Upper lobe of left lung (tissue), 6 donors: ENCODE measurements at regions not wholly inside any gene's neighbourhood (a gene's known extent, or its start where the extent isn't known, plus 50 kb on each side); places are given as distances from the start of the nearest gene placed in this dataset.

ENCODE experiments used
- ATAC-seq, 2 donors: fragments of 200-7000 bp; cut with Tn5 transposase; one replicate each; pipeline ENCODE4 v1.9.1; 2022; ENCODE audit warnings: mild to moderate bottlenecking in 2 of 2, moderate library complexity in 2 of 2; ENCODE audit not compliant: low FRiP score in 2 of 2
- DNase-seq, 2 donors: peaks; one replicate each; pipeline ENCODE4 v3.0.0-alpha.2; 2019 to 2020
- H3K27ac ChIP-seq, 4 donors: fragments of 200-600 bp; sonication (generic); one replicate each; pipeline ENCODE4 v1.5.1; 2016 to 2019
- H3K27me3 ChIP-seq, 4 donors: fragments of 200-600 bp; sonication (generic); one replicate each; pipeline ENCODE4 v1.5.1; 2017 to 2019
- H3K36me3 ChIP-seq, 4 donors: fragments of 200-600 bp; sonication (generic); one replicate each; pipeline ENCODE4 v1.5.1; 2016 to 2019
- H3K4me1 ChIP-seq, 4 donors: fragments of 200-600 bp; sonication (generic); one replicate each; pipeline ENCODE4 v1.5.1; 2018 to 2019
- H3K4me3 ChIP-seq, 4 donors: fragments of 200-600 bp; sonication (generic); one replicate each; pipeline ENCODE4 v1.5.1; 2017 to 2019; ENCODE audit warnings: mild to moderate bottlenecking in 2 of 4, moderate library complexity in 1 of 4
- H3K9me3 ChIP-seq, 4 donors: fragments of 200-600 bp; sonication (generic); one replicate each; pipeline ENCODE4 v1.5.1; 2018 to 2019
- CTCF ChIP-seq, 6 experiments: fragments of 450-650 bp in 4 of 6; fragments of 200-600 bp in 2 of 6; sonication (generic) in 2 of 6; IDR thresholded peaks; one replicate each; pipeline ENCODE4 v1.5.1; 2016 to 2019; ENCODE audit warnings: antibody characterized with exemption in 6 of 6
- EP300 ChIP-seq, 4 donors: sonication (generic); formaldehyde crosslinking; IDR thresholded peaks; one replicate each; pipeline ENCODE4 v1.5.1; 2017; ENCODE audit warnings: antibody characterized with exemption in 4 of 4, control low read depth in 2 of 4
- POLR2A ChIP-seq, 4 donors: fragments of 450-650 bp; IDR thresholded peaks; one replicate each; pipeline ENCODE4 v1.5.1; 2016 to 2017; ENCODE audit warnings: antibody characterized with exemption in 4 of 4, mild to moderate bottlenecking in 2 of 4
- POLR2AphosphoS5 ChIP-seq, 2 donors: sonication (generic); formaldehyde crosslinking; IDR thresholded peaks; one replicate each; pipeline ENCODE4 v1.5.1; 2017; ENCODE audit warnings: antibody characterized with exemption in 2 of 2
- WGBS, 2 donors: methylation state at CpG; one replicate each; pipeline ENCODE4 v1.1.5; 2017 to 2018; 5-methylcytosine and 5-hydroxymethylcytosine counted together
- donor health status: DM: no; HTN: no; CAD: no; lungs with moderate emphysema.
- donor health status: DM: no; HTN: yes; CAD: no; lungs with severe emphysema.

- H3K36me3 ChIP-seq, result no peaks in the 10 kb centered on the region
- DNase-seq, result no peak
- H3K27me3 ChIP-seq, result no peaks in the 10 kb centered on the region
- TF ChIP-seq CTCF (IDR thresholded peaks at IDR 0.05), result no peak
- no peak for TF ChIP-seq EP300 (IDR thresholded peaks at IDR 0.05)
- no peak for TF ChIP-seq POLR2A (IDR thresholded peaks at IDR 0.05)
- no peak for TF ChIP-seq POLR2AphosphoS5 (IDR thresholded peaks at IDR 0.05)
- H3K4me1 ChIP-seq, result no peaks in the 10 kb centered on the region
- H3K9me3 ChIP-seq, result no peaks in the 10 kb centered on the region
- H3K27ac ChIP-seq, result no peak overlapping the region
- H3K4me3 ChIP-seq, result peak overlapping the region in 1 of 4 donors; percentile 17
- peak in 1 of 2 donors; percentile 51 for ATAC-seq
- 46 to 53% methylated on average over 13 of the region's 13 CpGs for WGBS, 2 donors
Observed at GRCh38 chr5:159864885-159865691, 51.2 kb upstream of the ADRA1B start.

DNA sequence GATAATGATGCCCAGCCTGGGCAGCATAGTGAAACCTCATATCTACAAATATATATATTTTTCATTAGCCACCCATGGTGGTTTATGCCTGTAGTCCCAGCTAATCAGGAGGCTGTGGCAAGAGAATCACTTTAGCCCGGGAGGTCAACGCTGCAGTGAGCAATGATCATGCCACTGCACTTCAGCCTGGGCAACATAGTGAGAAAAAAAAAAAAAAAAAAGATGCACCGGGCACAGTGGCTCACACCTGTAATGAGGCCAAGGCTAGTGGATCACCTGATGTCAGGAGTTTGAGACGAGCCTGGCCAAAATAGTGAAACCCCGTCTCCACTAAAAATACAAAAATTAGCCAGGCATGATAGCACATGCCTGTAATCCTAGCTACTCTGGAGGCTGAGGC is 50.2 kb upstream of the ADRA1B start:
- H3K36me3 ChIP-seq, result no peaks in the 10 kb centered on the region
- H3K9me3 ChIP-seq, result no peaks in the 10 kb centered on the region
- 88 to 95% methylated on average over 5 of the region's 5 CpGs for WGBS, 2 donors
- DNase-seq (no peak), ATAC-seq (no peak)
- H3K4me1 ChIP-seq, result no peaks in the 10 kb centered on the region
- H3K4me3 ChIP-seq, result no peak overlapping the region
- TF ChIP-seq EP300 (IDR thresholded peaks at IDR 0.05) (no peak), POLR2A (IDR thresholded peaks at IDR 0.05) (no peak), POLR2AphosphoS5 (IDR thresholded peaks at IDR 0.05) (no peak), CTCF (IDR thresholded peaks at IDR 0.05) (no peak)
- no peak overlapping the region for H3K27ac ChIP-seq
- H3K27me3 ChIP-seq, result no peaks in the 10 kb centered on the region
